UCSD-AML1 (cell line): ENCODE measurements at regions not wholly inside any gene's neighbourhood (a gene's known extent, or its start where the extent isn't known, plus 50 kb on each side); places are given as distances from the start of the nearest gene placed in this dataset.
"Not testable (repeated sequence)": the region's sequence is repeated elsewhere in the genome, so short reads cannot be mapped to it uniquely, and the experiment has no call there.

Source experiments
- DNase-seq: peaks from one replicate; lab custom pipeline; 2025; ENCODE audit not compliant: unreplicated experiment; lab: John Stamatoyannopoulos, UW

- DNase-seq = not testable (repeated sequence)
Observed at GRCh38 chr16:29118301-29118957, 133.6 kb downstream of the LAT start.

- DNase-seq = no peak
Observed at GRCh38 chr16:29117631-29118030, 132.8 kb downstream of the LAT start.

- DNase-seq = no peak
Observed at GRCh38 chr16:29116980-29117379, 132.1 kb downstream of the LAT start.

- DNase-seq = not testable (repeated sequence)
Observed at GRCh38 chr16:29116207-29116606, 131.4 kb downstream of the LAT start.

DNA sequence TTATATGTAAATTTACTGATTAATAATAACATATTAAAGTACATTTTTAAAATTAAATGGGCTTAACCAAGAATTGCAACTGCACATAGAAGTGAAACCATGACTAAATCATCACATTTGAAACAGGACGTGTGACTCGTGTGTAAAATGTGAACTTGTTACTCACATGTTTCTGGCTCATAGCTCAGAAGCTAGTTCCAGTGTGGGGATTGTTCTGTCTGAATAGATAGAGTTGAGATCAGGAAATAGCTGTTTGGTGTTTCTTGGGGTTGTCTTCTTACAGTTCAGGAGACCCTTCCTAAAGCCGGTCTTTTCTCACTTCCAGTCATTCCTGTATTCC lies 130.9 kb downstream of the LAT start:
- DNase-seq = not testable (repeated sequence)

DNA sequence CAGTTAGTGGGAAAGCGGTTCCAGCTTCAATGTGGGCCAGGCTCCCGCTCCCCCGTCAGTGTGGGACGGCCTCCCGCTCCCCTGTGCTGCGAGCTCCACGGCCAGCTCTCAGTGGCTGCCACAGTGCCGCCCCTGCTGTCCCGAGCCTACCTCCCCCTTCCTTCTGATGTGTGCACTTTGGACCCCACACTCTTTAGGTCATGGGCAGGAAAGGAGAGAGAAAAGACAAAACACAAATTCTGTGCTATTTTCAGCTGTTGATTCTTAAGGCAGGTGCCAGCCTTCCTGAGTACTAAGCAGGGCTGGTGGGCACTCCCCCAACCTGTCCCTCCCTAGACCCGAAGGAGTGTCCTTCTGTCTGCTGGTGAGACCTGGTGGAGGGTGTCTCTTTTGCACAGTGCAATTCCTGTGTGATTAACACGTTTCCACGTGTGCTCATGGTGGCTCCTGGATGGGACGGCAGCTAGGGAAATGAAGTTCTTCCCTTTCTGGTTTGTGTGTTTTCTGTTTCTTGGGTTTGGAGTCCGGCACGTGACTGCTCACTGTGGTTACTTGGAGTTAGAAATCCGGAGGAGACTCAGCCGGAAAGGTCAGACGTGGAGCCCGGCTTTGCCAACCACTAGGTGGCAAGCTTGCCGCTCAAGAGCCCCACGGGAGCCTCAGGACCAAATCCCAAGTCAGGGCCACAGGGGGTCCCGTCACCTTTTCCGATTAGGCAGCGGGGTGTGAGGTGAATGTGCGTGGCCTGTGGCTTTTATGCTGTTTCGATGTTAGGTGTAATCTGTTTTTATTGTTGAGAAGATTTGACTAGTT lies 130.3 kb downstream of the LAT start:
- DNase-seq = peak; percentile 46

DNA sequence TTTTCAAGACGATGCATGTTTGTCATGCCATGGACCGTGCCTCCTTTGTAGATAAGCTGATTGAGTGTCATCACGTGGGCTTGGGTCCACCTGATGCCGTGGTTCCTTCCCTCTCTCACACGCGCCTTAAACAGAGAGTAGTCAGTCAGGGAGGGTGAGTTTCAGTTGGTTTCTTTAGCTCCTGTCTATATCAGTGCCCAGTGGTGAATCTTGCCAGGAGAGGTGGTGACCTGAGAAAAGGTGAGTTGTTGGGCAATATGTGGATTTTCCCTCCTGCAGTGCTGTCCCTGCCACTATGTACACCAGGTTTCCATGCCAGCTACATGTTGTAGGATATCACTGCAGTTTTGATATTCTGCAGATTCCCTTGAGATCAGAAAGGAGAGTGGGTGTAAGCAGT lies 129.7 kb downstream of the LAT start:
- DNase-seq = no peak

DNA sequence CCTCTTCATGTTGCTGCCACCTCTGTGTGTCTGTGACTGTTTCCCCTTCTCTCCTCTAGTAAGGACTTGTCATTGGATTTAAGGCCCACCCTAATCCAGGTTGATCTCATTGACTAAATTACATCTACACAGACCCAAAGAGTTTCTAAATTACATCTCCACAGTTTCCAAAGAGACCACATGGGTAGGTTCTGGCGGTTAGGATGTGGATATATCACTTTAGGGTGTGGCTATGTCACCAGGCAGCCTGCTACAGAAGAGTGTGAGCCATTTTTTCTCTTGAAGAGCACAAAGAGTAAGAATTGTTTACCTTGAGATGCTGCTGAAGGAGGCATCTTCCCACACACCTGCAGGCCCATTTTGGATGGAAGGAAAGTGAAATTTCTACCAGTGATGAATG lies 128.6 kb downstream of the LAT start:
- DNase-seq = not testable (repeated sequence)

DNA sequence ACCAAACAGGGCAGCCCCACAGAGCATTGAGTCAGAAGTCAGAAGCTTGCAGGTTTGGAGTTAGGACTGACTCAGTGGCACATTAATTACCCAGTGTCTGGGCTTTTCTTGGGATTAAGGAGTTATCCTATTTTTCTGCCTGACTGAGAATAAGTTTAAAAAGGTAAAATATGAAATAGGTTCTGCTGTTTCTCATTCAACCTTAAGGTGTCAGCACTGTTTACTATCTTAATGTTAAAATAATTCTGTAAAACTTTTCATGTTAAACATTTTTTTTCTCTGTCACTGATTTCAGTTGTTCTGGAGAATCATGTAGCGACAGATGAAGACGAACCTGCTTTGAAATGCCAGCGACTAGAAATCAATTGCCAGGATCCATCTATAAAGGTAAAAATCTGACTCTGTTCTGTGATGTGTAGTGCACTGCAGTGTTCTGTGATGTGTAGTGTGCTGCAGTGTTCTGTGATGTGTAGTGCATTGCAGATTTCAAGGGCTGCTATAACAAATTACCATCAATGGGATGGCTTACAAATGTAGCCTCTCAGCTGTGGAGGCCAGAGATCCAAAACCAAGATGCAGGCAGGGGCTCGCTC lies 128.0 kb downstream of the LAT start:
- DNase-seq = no peak

DNA sequence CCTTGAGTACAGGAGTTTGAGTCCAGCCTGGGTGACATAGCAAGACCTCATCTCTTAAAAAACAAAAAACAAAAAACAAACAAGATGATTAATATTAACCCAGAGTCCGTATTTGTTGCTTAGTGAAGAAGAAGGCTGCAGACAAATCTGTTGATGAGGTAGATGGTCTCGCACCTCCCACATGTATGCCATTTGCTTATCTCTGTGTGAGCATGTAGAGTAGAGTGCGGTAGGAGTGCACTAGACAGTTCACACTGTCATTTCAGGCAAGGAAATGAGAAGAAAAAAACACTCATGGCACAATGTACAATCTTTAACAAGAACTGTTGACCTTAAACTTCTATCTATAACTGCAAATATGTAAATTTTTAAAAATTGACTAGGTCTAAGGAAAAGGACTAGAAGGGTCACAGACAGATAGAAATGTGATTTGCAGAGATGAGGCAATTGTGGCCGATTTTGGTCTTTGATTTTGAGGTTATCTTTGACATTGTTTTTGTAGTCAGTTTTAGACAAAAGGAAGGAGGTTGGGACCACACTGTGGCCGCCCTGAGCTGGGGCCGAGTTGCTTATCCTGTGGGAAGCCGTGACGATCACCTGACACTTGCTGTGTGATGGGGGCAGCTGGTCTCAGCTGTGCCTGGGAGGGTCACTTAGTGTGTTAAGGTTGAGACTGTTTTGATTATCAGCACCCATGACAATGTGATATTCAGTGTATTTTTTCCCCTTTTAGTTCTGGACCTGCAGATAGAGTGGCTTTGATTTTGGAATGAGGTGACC lies 127.2 kb downstream of the LAT start:
- DNase-seq = not testable (repeated sequence)

GRCh38 chr16:29111421-29111820 lies 126.6 kb downstream of the LAT start:
- no peak for DNase-seq

- not testable (repeated sequence) for DNase-seq
Observed at GRCh38 chr16:29108625-29109169, 123.8 kb downstream of the LAT start.

GRCh38 chr16:29107299-29107698 lies 122.4 kb downstream of the LAT start:
- DNase-seq = no peak

GRCh38 chr16:29106259-29106908 lies 121.5 kb downstream of the LAT start:
- not testable (repeated sequence) for DNase-seq

GRCh38 chr16:29104600-29104999 lies 119.7 kb downstream of the LAT start:
- DNase-seq = not testable (repeated sequence)

DNA sequence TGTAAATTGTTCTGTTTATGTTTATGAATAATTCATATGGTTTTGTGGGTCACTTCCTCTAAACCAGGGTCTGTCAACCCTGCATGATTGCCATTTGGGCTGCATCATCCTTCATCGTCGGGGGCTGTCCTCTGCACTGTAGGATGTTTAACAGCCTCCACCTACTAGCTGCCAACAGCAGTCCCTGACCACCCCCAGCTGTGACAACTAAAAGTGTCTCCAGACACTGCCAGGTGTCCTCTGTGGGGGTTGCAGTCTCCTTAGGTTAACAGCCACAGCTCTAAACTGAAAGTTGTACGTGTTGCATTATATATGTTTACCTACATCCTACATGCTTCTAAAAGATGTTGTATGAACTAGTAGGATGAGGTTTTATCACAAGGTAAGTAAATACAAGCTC lies 113.1 kb downstream of the LAT start:
- DNase-seq = not testable (repeated sequence)

- not testable (repeated sequence) for DNase-seq
Observed at GRCh38 chr16:29094729-29095624, 110.1 kb downstream of the LAT start.

DNA sequence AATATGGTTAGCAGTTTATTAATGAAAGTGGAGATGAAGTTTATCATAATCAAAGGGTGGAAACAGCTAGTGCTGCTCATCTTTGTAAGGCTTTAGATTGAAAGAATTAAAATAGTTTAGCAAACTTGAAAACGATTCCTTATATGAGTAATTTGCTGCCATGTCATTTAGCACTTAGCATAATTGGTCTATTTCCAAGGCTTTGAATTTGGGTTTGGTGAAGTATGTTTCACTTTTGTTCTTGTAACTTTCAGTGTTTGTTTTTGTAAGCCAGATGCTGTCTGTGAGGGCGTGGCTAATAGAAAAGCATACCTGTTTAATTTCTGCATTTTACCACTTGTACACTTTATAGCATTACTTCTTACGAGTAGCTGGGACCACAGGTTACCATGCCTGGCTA lies 109.5 kb downstream of the LAT start:
- not testable (repeated sequence) for DNase-seq

DNA sequence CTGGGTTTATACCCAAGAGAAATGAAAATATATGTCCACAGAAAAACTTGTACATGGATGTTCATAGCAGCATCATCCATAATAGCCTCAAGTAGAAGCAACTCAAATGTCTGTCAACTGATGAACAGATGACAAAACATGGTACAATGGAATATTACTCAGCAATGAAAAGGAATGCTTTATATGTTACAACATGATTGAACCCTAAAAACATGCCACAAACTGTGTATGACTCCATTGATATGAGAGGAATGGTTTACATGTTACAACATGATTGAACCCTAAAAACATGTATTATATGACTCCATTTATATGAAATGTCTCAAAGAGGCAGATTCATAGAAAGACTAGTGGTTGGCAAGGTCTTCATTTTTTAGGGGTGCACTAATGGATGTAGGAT lies 104.8 kb downstream of the LAT start:
- DNase-seq = not testable (repeated sequence)

DNA sequence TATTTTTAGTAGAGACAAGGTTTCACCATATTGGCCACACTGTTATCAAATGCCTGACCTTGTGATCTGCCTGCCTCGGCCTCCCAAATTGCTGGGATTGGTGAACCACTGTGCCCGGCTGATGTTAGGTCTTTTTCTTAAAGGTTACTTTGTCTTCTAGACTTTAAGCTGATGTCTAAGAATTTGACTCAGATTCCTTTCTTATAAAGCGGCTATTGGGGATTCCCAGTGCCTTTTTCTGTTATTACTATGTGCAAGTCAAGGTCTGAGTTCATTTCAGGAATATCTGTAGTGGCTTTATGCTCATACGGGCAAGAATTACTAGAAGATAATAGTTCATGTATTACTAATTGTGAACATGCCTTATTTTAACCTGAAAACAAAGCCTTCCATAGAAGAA lies 102.8 kb downstream of the LAT start:
- DNase-seq = not testable (repeated sequence)
